ENCODE measurements at regions not wholly inside any gene's neighbourhood (a gene's known extent, or its start where the extent isn't known, plus 50 kb on each side); places are given as distances from the start of the nearest gene placed in this dataset.

DNA sequence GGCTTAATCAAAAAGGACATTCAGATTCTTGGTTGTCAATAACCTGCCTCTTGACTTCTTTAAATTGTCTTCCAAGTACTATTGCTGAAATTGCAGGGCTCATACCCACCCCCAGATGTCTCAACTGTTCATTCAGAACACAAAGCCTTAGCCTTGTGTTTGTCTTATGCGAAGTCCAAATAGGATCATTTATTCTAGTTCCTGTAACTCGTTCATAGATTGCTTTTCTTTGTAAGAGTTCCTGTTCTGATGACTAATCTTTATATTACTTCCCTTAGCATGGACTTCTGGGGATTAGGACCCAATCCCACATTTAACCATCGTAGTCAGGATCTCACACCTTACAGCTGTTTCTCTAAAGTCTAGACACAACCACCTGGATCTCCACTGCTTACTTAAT is 226.0 kb downstream of the VEGFC start:
- H3K27me3 Mint-ChIP-seq (ENCODE audit: low read depth, poor library complexity): peaks cover under 1% of the 10 kb centered on the region
- TF ChIP-seq, protein P1, sequence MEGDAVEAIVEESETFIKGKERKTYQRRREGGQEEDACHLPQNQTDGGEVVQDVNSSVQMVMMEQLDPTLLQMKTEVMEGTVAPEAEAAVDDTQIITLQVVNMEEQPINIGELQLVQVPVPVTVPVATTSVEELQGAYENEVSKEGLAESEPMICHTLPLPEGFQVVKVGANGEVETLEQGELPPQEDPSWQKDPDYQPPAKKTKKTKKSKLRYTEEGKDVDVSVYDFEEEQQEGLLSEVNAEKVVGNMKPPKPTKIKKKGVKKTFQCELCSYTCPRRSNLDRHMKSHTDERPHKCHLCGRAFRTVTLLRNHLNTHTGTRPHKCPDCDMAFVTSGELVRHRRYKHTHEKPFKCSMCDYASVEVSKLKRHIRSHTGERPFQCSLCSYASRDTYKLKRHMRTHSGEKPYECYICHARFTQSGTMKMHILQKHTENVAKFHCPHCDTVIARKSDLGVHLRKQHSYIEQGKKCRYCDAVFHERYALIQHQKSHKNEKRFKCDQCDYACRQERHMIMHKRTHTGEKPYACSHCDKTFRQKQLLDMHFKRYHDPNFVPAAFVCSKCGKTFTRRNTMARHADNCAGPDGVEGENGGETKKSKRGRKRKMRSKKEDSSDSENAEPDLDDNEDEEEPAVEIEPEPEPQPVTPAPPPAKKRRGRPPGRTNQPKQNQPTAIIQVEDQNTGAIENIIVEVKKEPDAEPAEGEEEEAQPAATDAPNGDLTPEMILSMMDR (IDR thresholded peaks at IDR 0.05): no peak
- no peak for DNase-seq
- H3K27ac Mint-ChIP-seq: no peak overlapping the region
- H3K4me1 Mint-ChIP-seq: peaks cover under 1% of the 10 kb centered on the region
- no peak overlapping the region for H3K4me3 Mint-ChIP-seq
- no peaks in the 10 kb centered on the region for H3K9me3 Mint-ChIP-seq
- no peaks in the 10 kb centered on the region for H3K36me3 Mint-ChIP-seq (ENCODE audit: low read depth)

DNA sequence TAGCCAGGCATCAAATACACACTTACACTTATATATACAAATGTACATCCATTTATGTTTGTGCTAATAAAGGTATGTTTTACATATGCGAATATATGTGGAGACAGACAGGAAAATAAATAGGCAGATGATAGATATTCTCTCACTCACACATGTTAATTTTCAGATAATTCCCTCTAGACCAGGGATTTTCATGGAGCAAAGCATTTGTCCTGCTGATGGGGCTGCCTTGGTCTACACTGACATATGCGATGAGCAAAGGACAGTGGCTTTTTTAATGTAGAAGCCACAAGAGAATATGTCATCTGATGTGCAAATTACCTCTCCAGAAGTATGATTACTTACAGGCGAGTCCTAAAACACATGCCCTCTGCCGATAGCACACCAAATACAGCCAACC is 224.5 kb downstream of the VEGFC start:
- Mint-ChIP-seq H3K36me3 (ENCODE audit: low read depth) (no peaks in the 10 kb centered on the region), H3K4me3 (no peak overlapping the region), H3K4me1 (no peaks in the 10 kb centered on the region), H3K9me3 (no peaks in the 10 kb centered on the region), H3K27ac (no peak overlapping the region), H3K27me3 (ENCODE audit: low read depth, poor library complexity) (no peaks in the 10 kb centered on the region)
- TF ChIP-seq, protein P1 (IDR thresholded peaks at IDR 0.05): no peak
- DNase-seq: no peak

DNA sequence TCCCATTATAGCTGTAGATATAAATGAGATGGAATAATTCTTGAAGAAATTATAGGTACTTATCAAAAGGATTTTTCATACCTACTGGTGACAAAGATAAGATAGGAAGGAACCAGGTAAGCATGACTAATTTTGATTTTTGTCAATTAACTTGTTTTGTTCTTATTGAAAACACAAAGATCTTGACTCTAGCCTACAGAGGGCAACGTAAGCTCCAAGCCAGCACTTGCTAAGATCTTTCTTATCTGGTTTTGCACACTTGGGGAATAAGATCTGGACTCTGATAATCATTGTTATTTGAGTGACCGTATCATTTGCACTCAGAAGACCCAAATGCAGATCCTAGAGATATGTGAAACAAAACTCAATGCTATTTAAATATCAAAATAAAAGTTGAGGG is 223.4 kb downstream of the VEGFC start:
- no peaks in the 10 kb centered on the region for H3K9me3 Mint-ChIP-seq
- H3K27me3 Mint-ChIP-seq (ENCODE audit: low read depth, poor library complexity): peaks cover 4% of the 10 kb centered on the region
- H3K27ac Mint-ChIP-seq: no peak overlapping the region
- TF ChIP-seq, protein P1 (IDR thresholded peaks at IDR 0.05): no peak
- no peak overlapping the region for H3K4me3 Mint-ChIP-seq
- no peaks in the 10 kb centered on the region for H3K4me1 Mint-ChIP-seq
- H3K36me3 Mint-ChIP-seq (ENCODE audit: low read depth): no peaks in the 10 kb centered on the region
- no peak for DNase-seq

DNA sequence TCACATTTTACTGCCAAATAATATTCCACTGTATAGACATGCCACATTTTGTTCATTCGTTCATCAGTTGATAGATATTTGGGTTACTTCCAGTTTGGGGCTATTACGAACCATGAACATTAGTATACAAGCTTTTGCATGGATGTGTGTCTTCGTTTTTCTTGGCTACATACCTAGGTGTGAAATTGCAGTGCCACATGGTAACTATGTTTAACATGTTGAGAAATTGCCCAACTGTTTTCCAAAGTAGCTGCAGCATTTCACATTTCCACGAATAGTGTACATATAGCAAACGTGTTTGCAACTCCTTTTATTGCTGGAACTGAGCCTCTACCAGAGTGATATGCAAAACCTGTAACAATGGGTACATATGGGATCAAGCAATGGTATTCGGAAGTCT is 221.5 kb downstream of the VEGFC start:
- Mint-ChIP-seq H3K4me3 (no peak overlapping the region), H3K27me3 (ENCODE audit: low read depth, poor library complexity) (peaks cover 8% of the 10 kb centered on the region), H3K4me1 (peaks cover 5% of the 10 kb centered on the region), H3K27ac (no peak overlapping the region), H3K9me3 (no peaks in the 10 kb centered on the region), H3K36me3 (ENCODE audit: low read depth) (no peaks in the 10 kb centered on the region)
- TF ChIP-seq, protein P1 (IDR thresholded peaks at IDR 0.05): no peak
- DNase-seq: no peak

DNA sequence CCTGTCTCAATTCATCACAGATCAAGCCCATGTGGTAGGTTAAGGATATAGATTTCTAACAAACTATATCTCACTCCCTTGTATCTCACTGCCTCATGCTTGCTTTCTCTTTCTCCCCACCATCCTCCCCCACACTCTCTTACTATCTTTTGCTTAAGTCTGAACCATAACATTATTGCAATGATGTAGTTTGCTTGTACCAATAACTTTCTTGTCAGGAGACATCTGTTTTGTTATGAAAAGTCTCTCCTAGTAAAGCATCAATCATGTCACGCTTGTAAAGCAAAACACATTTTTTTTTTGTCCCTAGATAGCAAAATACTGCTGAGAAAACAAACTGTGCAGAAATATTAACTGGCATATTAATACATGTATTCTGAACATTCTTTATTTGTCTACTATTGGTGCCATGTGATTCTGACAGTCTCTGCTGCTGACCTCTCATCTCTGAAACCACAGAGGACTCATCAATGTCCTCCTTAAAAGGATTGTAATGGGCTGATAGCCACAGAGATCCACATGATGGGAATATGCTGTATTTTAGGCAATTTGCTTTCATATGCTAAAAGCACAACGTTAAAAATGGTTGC is 217.5 kb downstream of the VEGFC start:
- Mint-ChIP-seq H3K27ac (no peak overlapping the region), H3K36me3 (ENCODE audit: low read depth) (no peaks in the 10 kb centered on the region), H3K4me1 (peaks cover 28% of the 10 kb centered on the region), H3K4me3 (no peak overlapping the region), H3K9me3 (no peaks in the 10 kb centered on the region), H3K27me3 (ENCODE audit: low read depth, poor library complexity) (peaks cover 9% of the 10 kb centered on the region)
- TF ChIP-seq, protein P1 (IDR thresholded peaks at IDR 0.05): no peak
- no peak for DNase-seq

DNA sequence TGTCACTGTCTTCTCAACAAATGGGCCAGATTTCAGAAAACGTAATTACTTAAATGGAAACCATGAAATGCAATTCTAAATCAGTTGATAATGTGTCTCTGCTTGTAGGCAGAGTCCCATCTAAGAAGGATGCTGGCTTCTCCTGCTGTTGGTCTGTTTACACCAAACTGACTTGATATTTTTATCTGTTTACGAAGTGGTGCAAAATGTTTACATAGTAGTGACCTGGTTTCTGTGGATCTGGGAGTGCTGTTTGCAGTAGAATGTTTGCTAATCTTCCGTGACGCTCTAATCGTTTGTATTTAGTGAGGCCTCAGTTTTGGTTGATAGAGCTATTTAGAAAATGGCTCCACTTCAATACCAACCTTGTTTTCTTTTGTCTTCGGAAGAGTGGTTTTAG is 213.5 kb downstream of the VEGFC start:
- DNase-seq: no peak
- TF ChIP-seq, protein P1 (IDR thresholded peaks at IDR 0.05): no peak
- Mint-ChIP-seq H3K27me3 (ENCODE audit: low read depth, poor library complexity) (peaks cover 6% of the 10 kb centered on the region), H3K36me3 (ENCODE audit: low read depth) (no peaks in the 10 kb centered on the region), H3K27ac (peak overlapping the region; percentile 27), H3K4me1 (peaks cover 36% of the 10 kb centered on the region), H3K9me3 (no peaks in the 10 kb centered on the region), H3K4me3 (peak overlapping the region; percentile 4)

Measured in nephron progenitor cell (in vitro differentiated cells).